ENCODE measurements at regions not wholly inside any gene's neighbourhood (a gene's known extent, or its start where the extent isn't known, plus 50 kb on each side); places are given as distances from the start of the nearest gene placed in this dataset.

GRCh38 chr22:23497016-23497885 is 82.8 kb downstream of the IGLL1 start:
- TF ChIP-seq, protein P1, sequence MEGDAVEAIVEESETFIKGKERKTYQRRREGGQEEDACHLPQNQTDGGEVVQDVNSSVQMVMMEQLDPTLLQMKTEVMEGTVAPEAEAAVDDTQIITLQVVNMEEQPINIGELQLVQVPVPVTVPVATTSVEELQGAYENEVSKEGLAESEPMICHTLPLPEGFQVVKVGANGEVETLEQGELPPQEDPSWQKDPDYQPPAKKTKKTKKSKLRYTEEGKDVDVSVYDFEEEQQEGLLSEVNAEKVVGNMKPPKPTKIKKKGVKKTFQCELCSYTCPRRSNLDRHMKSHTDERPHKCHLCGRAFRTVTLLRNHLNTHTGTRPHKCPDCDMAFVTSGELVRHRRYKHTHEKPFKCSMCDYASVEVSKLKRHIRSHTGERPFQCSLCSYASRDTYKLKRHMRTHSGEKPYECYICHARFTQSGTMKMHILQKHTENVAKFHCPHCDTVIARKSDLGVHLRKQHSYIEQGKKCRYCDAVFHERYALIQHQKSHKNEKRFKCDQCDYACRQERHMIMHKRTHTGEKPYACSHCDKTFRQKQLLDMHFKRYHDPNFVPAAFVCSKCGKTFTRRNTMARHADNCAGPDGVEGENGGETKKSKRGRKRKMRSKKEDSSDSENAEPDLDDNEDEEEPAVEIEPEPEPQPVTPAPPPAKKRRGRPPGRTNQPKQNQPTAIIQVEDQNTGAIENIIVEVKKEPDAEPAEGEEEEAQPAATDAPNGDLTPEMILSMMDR (IDR thresholded peaks at IDR 0.05; ENCODE audit: borderline replicate concordance, extremely low read depth, low read length, poor library complexity, severe bottlenecking): no peak
- no peak for TF ChIP-seq EZH2 (IDR thresholded peaks at IDR 0.05; ENCODE audit: borderline replicate concordance, low read depth, low read length, severe bottlenecking)

Data from DND-41 (cell line).